ENCODE measurements at regions not wholly inside any gene's neighbourhood (a gene's known extent, or its start where the extent isn't known, plus 50 kb on each side); places are given as distances from the start of the nearest gene placed in this dataset.

DNA sequence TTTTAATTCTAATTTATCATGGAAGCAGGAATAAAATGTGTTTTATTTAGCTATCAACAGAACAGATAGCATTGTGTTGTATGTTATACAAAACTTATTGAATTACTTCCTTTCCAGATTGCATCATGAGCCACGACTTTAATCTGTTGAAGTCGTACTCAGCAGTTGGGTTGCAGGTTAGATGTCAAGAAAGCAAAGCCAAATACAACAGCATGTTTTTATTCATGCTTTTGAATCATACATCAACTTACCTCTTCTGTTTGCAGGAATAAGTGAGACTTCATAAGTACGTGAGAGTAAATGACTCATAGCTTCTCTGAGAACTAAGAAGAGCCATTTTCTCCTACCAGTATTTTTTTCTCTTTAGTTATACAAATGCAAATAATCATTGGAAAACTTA is 110.8 kb upstream of the ADGRL4 start:
- TF ChIP-seq, protein P1, sequence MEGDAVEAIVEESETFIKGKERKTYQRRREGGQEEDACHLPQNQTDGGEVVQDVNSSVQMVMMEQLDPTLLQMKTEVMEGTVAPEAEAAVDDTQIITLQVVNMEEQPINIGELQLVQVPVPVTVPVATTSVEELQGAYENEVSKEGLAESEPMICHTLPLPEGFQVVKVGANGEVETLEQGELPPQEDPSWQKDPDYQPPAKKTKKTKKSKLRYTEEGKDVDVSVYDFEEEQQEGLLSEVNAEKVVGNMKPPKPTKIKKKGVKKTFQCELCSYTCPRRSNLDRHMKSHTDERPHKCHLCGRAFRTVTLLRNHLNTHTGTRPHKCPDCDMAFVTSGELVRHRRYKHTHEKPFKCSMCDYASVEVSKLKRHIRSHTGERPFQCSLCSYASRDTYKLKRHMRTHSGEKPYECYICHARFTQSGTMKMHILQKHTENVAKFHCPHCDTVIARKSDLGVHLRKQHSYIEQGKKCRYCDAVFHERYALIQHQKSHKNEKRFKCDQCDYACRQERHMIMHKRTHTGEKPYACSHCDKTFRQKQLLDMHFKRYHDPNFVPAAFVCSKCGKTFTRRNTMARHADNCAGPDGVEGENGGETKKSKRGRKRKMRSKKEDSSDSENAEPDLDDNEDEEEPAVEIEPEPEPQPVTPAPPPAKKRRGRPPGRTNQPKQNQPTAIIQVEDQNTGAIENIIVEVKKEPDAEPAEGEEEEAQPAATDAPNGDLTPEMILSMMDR (IDR thresholded peaks at IDR 0.05) = no peak
- H3K9me3 Mint-ChIP-seq (ENCODE audit: unreplicated experiment) = peaks cover 4% of the 10 kb centered on the region
- no peak overlapping the region for H3K4me3 Mint-ChIP-seq (ENCODE audit: unreplicated experiment)
- DNase-seq (ENCODE audit: extremely low spot score, unreplicated experiment) = no peak
- H3K27ac Mint-ChIP-seq (ENCODE audit: unreplicated experiment) = no peak overlapping the region
- no peaks in the 10 kb centered on the region for H3K27me3 Mint-ChIP-seq (ENCODE audit: unreplicated experiment)
- H3K4me1 Mint-ChIP-seq (ENCODE audit: unreplicated experiment) = peaks cover 3% of the 10 kb centered on the region
- H3K36me3 Mint-ChIP-seq (ENCODE audit: unreplicated experiment) = no peaks in the 10 kb centered on the region

DNA sequence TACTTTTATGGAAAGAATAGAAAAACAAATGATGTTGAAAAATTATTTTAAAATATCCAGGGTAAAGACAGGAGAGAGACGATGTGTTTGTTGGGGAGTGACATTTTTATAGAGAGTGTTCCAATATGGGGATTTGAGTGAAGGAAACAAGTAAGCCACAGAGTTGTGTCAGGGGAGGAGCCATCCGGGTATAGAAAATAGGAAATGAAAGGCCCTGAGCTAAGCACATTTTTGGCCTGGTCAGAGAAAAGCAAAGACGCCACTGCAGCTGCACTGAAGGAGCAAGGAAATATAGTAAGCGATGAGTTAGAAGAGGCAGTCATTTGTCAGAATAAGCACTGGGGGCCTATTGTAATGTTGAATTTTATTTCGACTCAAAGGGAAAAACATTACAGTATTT is 107.3 kb upstream of the ADGRL4 start:
- Mint-ChIP-seq H3K27ac (ENCODE audit: unreplicated experiment) (no peak overlapping the region), H3K9me3 (ENCODE audit: unreplicated experiment) (peaks cover 4% of the 10 kb centered on the region), H3K27me3 (ENCODE audit: unreplicated experiment) (no peaks in the 10 kb centered on the region), H3K4me3 (ENCODE audit: unreplicated experiment) (no peak overlapping the region), H3K4me1 (ENCODE audit: unreplicated experiment) (peaks cover 24% of the 10 kb centered on the region), H3K36me3 (ENCODE audit: unreplicated experiment) (no peaks in the 10 kb centered on the region)
- TF ChIP-seq, protein P1 (IDR thresholded peaks at IDR 0.05) = no peak
- no peak for DNase-seq (ENCODE audit: extremely low spot score, unreplicated experiment)

DNA sequence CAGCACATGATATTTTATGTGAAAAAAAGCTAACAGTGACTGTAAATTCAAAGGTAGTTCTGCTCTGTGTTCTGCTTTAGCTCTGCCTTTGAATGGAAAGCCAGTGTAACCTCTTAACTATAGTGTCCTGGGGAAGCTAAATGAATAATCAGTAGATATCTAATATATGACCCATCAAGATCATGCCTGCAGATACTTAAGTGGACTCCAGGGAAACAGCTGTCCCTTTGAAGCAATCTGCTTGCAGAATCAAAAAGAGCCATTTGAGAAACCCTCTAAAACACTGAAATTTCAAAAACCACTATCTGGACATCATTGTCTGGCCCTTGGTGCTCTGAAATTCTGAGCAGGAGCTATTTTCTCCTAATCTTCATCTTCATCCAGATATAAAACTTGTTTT is 104.2 kb upstream of the ADGRL4 start:
- H3K27ac Mint-ChIP-seq (ENCODE audit: unreplicated experiment) = no peak overlapping the region
- no peaks in the 10 kb centered on the region for H3K27me3 Mint-ChIP-seq (ENCODE audit: unreplicated experiment)
- TF ChIP-seq, protein P1 (IDR thresholded peaks at IDR 0.05) = no peak
- peaks cover 32% of the 10 kb centered on the region for H3K4me1 Mint-ChIP-seq (ENCODE audit: unreplicated experiment)
- H3K4me3 Mint-ChIP-seq (ENCODE audit: unreplicated experiment) = no peak overlapping the region
- DNase-seq (ENCODE audit: extremely low spot score, unreplicated experiment) = no peak
- no peaks in the 10 kb centered on the region for H3K9me3 Mint-ChIP-seq (ENCODE audit: unreplicated experiment)
- H3K36me3 Mint-ChIP-seq (ENCODE audit: unreplicated experiment) = no peaks in the 10 kb centered on the region

DNA sequence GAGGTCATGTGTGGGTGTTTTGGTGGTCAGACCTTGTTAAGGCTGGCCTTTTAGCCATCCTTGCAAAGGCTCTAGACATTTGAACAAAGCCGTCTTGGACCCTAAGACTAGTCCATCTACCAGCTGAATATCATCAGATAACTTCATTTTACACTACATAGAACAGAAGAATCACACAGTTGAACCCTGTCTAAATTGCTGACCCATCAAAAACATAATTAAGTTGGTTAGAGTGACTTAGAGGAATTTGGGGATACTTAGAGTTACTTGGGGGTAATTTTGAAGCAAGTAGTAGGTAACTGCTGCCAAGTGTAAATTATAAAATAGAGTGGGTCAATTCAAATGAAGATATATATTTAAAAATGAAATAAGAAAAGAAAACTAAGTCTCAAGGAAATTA is 102.9 kb upstream of the ADGRL4 start:
- H3K27ac Mint-ChIP-seq (ENCODE audit: unreplicated experiment) = no peak overlapping the region
- no peaks in the 10 kb centered on the region for H3K9me3 Mint-ChIP-seq (ENCODE audit: unreplicated experiment)
- peaks cover 36% of the 10 kb centered on the region for H3K4me1 Mint-ChIP-seq (ENCODE audit: unreplicated experiment)
- H3K4me3 Mint-ChIP-seq (ENCODE audit: unreplicated experiment) = no peak overlapping the region
- no peak for DNase-seq (ENCODE audit: extremely low spot score, unreplicated experiment)
- TF ChIP-seq, protein P1 (IDR thresholded peaks at IDR 0.05) = no peak
- H3K27me3 Mint-ChIP-seq (ENCODE audit: unreplicated experiment) = no peaks in the 10 kb centered on the region
- no peaks in the 10 kb centered on the region for H3K36me3 Mint-ChIP-seq (ENCODE audit: unreplicated experiment)

DNA sequence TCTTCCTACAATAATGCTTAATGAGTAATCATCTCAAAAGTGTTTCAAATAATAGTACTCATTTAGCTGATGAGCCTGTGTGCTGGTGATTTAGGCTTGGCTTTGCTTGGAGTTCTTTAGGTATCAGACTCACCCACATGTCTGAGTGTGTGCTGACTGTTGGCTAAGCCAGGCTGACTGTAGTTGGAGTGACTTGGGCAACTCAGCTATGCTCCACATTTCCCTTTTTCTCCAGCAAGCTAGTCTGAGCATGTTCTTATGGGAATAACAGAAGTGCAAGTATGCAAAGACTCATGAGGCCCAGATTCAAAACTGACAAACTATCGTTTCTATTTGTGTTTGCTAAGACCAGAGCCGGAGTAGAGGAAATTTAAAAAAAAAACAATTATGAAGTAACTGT is 99.0 kb upstream of the ADGRL4 start:
- DNase-seq (ENCODE audit: extremely low spot score, unreplicated experiment) = no peak
- H3K27ac Mint-ChIP-seq (ENCODE audit: unreplicated experiment) = no peak overlapping the region
- H3K36me3 Mint-ChIP-seq (ENCODE audit: unreplicated experiment) = no peaks in the 10 kb centered on the region
- peaks cover 26% of the 10 kb centered on the region for H3K4me1 Mint-ChIP-seq (ENCODE audit: unreplicated experiment)
- TF ChIP-seq, protein P1 (IDR thresholded peaks at IDR 0.05) = no peak
- H3K9me3 Mint-ChIP-seq (ENCODE audit: unreplicated experiment) = no peaks in the 10 kb centered on the region
- H3K27me3 Mint-ChIP-seq (ENCODE audit: unreplicated experiment) = no peaks in the 10 kb centered on the region
- H3K4me3 Mint-ChIP-seq (ENCODE audit: unreplicated experiment) = no peak overlapping the region
